ENCODE measurements at regions not wholly inside any gene's neighbourhood (a gene's known extent, or its start where the extent isn't known, plus 50 kb on each side); places are given as distances from the start of the nearest gene placed in this dataset.
"Not testable (repeated sequence)": the region's sequence is repeated elsewhere in the genome, so short reads cannot be mapped to it uniquely, and the experiment has no call there.

DNA sequence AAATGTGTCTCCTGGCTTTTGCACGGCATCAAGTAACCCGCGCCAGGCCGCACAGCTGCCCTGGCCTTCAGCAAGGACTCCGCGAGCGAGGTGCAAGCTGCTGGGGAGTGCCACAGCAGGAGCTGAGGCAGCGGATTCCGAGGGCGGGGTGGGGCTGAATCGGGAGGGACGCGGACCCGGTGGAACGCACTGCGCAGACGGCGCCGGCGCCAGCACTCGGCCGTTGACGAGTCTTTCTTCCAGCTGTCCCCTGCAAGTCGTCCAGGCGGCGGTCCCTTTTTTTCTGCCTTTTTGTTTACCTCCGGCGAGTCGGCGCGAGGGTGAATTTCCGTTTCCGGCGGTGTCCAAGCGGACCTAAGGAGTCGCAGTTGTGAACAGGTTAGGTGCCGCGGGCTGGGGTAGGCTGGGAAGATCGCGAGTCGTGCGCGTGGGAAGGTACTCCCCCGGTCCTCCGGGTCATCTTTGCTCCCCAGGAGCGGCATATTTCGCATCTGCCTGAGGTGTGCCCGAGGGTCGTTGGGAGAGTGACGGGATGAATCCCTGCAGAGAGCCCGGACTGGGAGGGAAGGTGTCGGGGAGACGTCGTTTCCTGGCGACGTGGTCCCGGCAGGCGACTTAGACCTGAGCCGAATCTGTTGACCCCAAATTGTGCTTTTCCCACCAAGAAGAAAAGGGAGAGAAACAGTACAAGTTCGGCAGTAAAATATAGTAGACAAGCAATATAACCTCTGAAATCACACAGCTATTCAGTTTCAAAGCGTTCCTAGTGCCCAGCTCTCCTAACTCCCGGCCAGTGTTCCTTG is 124.5 kb upstream of the PTPN20 start (continued):
- TF ChIP-seq TAF9B (IDR thresholded peaks at IDR 0.05; ENCODE audit: partially characterized antibody) (peak; percentile 68), RBFOX2 (IDR thresholded peaks at IDR 0.05; ENCODE audit: low read depth, low read length) (peak; percentile 82), NCOA1 (IDR thresholded peaks at IDR 0.05; ENCODE audit: low read depth) (peak; percentile 84), EHMT2 (IDR thresholded peaks at IDR 0.05) (0 out of 2 replicates have a peak, but pooled peaks have one; percentile 17), KDM4B (IDR thresholded peaks at IDR 0.05; ENCODE audit: borderline replicate concordance in 2 of 2, low read depth in 1 of 2) (peak in 1 of 2 experiments; percentile 38; a peak in 1 of 4 replicates), JUND (IDR thresholded peaks at IDR 0.05; ENCODE audit: borderline replicate concordance, low read depth, low read length) (peak; percentile 1; the same call in 1 of the 2 replicates), HCFC1 (IDR thresholded peaks at IDR 0.05; ENCODE audit: low read depth, low read length) (peak; percentile 69), TAF1 (IDR thresholded peaks at IDR 0.05; ENCODE audit: control insufficient read depth, extremely low read depth, insufficient read depth, low read length, severe bottlenecking) (peak; percentile 80), NFIC (IDR thresholded peaks at IDR 0.05) (peak; percentile 52; the same call in 1 of the 2 replicates), NCOR1 (IDR thresholded peaks at IDR 0.05) (peak; percentile 33; the same call in 1 of the 2 replicates), ZSCAN29 (IDR thresholded peaks at IDR 0.05) (peak; percentile 56), POLR2G (IDR thresholded peaks at IDR 0.05; ENCODE audit: low read depth, low read length) (peak; percentile 89), MTA3 (IDR thresholded peaks at IDR 0.05; ENCODE audit: borderline replicate concordance) (0 out of 2 replicates have a peak, but pooled peaks have one; percentile 46), ETV1 (tag; conservative IDR thresholded peaks at IDR 0.05; ENCODE audit: low read depth) (peak; percentile 56), SUPT5H (IDR thresholded peaks at IDR 0.05) (peak; percentile 90), CXXC5 (CRISPR knock-in tag; IDR thresholded peaks at IDR 0.05) (peak; percentile 77), CREM (IDR thresholded peaks at IDR 0.05; ENCODE audit: low read depth) (peak; percentile 51)
- TF ChIP-seq, protein P1, sequence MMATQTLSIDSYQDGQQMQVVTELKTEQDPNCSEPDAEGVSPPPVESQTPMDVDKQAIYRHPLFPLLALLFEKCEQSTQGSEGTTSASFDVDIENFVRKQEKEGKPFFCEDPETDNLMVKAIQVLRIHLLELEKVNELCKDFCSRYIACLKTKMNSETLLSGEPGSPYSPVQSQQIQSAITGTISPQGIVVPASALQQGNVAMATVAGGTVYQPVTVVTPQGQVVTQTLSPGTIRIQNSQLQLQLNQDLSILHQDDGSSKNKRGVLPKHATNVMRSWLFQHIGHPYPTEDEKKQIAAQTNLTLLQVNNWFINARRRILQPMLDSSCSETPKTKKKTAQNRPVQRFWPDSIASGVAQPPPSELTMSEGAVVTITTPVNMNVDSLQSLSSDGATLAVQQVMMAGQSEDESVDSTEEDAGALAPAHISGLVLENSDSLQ (IDR thresholded peaks at IDR 0.05) = 0 out of 2 replicates have a peak, but pooled peaks have one; percentile 27
- not testable (repeated sequence) for TF ChIP-seq JUND (tag; IDR thresholded peaks at IDR 0.05; ENCODE audit: borderline replicate concordance, low read depth, low read length)
- TF ChIP-seq, protein P2, sequence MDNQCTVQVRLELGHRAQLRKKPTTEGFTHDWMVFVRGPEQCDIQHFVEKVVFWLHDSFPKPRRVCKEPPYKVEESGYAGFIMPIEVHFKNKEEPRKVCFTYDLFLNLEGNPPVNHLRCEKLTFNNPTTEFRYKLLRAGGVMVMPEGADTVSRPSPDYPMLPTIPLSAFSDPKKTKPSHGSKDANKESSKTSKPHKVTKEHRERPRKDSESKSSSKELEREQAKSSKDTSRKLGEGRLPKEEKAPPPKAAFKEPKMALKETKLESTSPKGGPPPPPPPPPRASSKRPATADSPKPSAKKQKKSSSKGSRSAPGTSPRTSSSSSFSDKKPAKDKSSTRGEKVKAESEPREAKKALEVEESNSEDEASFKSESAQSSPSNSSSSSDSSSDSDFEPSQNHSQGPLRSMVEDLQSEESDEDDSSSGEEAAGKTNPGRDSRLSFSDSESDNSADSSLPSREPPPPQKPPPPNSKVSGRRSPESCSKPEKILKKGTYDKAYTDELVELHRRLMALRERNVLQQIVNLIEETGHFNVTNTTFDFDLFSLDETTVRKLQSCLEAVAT (IDR thresholded peaks at IDR 0.05) = peak in 1 of 2 experiments; percentile 65; a peak in 1 of 4 replicates
- TF ChIP-seq, protein P3, sequence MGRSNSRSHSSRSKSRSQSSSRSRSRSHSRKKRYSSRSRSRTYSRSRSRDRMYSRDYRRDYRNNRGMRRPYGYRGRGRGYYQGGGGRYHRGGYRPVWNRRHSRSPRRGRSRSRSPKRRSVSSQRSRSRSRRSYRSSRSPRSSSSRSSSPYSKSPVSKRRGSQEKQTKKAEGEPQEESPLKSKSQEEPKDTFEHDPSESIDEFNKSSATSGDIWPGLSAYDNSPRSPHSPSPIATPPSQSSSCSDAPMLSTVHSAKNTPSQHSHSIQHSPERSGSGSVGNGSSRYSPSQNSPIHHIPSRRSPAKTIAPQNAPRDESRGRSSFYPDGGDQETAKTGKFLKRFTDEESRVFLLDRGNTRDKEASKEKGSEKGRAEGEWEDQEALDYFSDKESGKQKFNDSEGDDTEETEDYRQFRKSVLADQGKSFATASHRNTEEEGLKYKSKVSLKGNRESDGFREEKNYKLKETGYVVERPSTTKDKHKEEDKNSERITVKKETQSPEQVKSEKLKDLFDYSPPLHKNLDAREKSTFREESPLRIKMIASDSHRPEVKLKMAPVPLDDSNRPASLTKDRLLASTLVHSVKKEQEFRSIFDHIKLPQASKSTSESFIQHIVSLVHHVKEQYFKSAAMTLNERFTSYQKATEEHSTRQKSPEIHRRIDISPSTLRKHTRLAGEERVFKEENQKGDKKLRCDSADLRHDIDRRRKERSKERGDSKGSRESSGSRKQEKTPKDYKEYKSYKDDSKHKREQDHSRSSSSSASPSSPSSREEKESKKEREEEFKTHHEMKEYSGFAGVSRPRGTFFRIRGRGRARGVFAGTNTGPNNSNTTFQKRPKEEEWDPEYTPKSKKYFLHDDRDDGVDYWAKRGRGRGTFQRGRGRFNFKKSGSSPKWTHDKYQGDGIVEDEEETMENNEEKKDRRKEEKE (IDR thresholded peaks at IDR 0.05; ENCODE audit: borderline replicate concordance in 1 of 2, control insufficient read depth in 1 of 2, low read depth in 2 of 2, low read length in 1 of 2) = peak in 1 of 2 experiments; percentile 51; a peak in 1 of 4 replicates
